ENCODE measurements at regions not wholly inside any gene's neighbourhood (a gene's known extent, or its start where the extent isn't known, plus 50 kb on each side); places are given as distances from the start of the nearest gene placed in this dataset.

DNA sequence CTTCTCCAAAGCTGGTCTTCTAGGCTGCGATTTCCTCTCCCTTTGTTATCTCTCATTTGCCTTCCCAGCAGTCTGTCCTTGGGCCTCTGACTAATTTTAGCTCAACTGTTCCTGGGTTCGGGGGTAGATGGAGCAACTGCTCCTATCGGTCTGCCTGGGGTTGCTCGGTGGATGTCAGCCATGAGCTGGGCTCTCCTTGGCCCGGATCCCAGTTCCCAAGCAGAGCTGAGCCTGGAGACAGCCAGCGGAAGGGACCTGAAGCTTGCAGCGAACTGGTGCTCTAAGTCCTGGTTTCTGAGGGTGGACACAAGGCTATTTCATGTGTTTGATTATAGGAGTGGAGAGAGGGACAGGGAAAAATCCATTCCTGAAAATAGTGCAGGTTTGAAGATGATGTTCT, 423.0 kb downstream of the RPS6KC1 start:
- H3K27ac ChIP-seq (ENCODE audit: low read depth in 2 of 2, low read length in 1 of 2) = no peak overlapping the region
- no peaks in the 10 kb centered on the region for H3K79me2 ChIP-seq (ENCODE audit: insufficient read depth)
- H3K9me3 ChIP-seq = no peaks in the 10 kb centered on the region
- H3F3A ChIP-seq (replicated peaks; ENCODE audit: insufficient read depth) = no peaks in the 10 kb centered on the region
- H3K4me2 ChIP-seq = no peak overlapping the region
- no peaks in the 10 kb centered on the region for H4K20me1 ChIP-seq (ENCODE audit: insufficient read depth)
- no peaks in the 10 kb centered on the region for H3K9me2 ChIP-seq
- no peak overlapping the region for H2AFZ ChIP-seq (ENCODE audit: low read depth)
- H3K4me1 ChIP-seq (ENCODE audit: control insufficient read depth in 1 of 2, insufficient read depth in 2 of 2, low read depth in 1 of 2, low read length in 1 of 2) = peaks cover 0 to 5% of the 10 kb centered on the region in 2 experiments; a peak in 1 of 4 replicates
- no peaks in the 10 kb centered on the region for H3K36me3 ChIP-seq (replicated peaks in 1 of 2; ENCODE audit: control insufficient read depth in 1 of 2, insufficient read depth in 2 of 2, low read length in 1 of 2)
- TF ChIP-seq, protein P1, sequence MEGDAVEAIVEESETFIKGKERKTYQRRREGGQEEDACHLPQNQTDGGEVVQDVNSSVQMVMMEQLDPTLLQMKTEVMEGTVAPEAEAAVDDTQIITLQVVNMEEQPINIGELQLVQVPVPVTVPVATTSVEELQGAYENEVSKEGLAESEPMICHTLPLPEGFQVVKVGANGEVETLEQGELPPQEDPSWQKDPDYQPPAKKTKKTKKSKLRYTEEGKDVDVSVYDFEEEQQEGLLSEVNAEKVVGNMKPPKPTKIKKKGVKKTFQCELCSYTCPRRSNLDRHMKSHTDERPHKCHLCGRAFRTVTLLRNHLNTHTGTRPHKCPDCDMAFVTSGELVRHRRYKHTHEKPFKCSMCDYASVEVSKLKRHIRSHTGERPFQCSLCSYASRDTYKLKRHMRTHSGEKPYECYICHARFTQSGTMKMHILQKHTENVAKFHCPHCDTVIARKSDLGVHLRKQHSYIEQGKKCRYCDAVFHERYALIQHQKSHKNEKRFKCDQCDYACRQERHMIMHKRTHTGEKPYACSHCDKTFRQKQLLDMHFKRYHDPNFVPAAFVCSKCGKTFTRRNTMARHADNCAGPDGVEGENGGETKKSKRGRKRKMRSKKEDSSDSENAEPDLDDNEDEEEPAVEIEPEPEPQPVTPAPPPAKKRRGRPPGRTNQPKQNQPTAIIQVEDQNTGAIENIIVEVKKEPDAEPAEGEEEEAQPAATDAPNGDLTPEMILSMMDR (IDR thresholded peaks at IDR 0.05) = no peak
- TF ChIP-seq TCF12 (IDR thresholded peaks at IDR 0.05) (no peak), FOXM1 (IDR thresholded peaks at IDR 0.05; ENCODE audit: low read depth) (no peak), GABPA (IDR thresholded peaks at IDR 0.05; ENCODE audit: low read depth) (no peak), YY1 (IDR thresholded peaks at IDR 0.05; ENCODE audit: low read depth) (no peak), JUND (IDR thresholded peaks at IDR 0.05) (no peak), SMC3 (IDR thresholded peaks at IDR 0.05; ENCODE audit: low read depth, low read length) (no peak), TAF1 (IDR thresholded peaks at IDR 0.05; ENCODE audit: borderline replicate concordance, low read depth, low read length) (no peak), FOXJ3 (CRISPR knock-in tag; IDR thresholded peaks at IDR 0.05) (no peak), ELF1 (IDR thresholded peaks at IDR 0.05) (no peak), NFIC (IDR thresholded peaks at IDR 0.05; ENCODE audit: borderline replicate concordance) (no peak), RXRA (IDR thresholded peaks at IDR 0.05; ENCODE audit: borderline replicate concordance, low read depth) (no peak), RCOR1 (IDR thresholded peaks at IDR 0.05; ENCODE audit: low read length) (no peak), ZBTB33 (IDR thresholded peaks at IDR 0.05; ENCODE audit: borderline replicate concordance, low read depth) (no peak), MEF2A (IDR thresholded peaks at IDR 0.05; ENCODE audit: borderline replicate concordance, low read depth) (no peak)
- TF ChIP-seq, protein P2, sequence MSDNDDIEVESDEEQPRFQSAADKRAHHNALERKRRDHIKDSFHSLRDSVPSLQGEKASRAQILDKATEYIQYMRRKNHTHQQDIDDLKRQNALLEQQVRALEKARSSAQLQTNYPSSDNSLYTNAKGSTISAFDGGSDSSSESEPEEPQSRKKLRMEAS (IDR thresholded peaks at IDR 0.05; ENCODE audit: low read depth) = no peak
- TF ChIP-seq, protein P3, sequence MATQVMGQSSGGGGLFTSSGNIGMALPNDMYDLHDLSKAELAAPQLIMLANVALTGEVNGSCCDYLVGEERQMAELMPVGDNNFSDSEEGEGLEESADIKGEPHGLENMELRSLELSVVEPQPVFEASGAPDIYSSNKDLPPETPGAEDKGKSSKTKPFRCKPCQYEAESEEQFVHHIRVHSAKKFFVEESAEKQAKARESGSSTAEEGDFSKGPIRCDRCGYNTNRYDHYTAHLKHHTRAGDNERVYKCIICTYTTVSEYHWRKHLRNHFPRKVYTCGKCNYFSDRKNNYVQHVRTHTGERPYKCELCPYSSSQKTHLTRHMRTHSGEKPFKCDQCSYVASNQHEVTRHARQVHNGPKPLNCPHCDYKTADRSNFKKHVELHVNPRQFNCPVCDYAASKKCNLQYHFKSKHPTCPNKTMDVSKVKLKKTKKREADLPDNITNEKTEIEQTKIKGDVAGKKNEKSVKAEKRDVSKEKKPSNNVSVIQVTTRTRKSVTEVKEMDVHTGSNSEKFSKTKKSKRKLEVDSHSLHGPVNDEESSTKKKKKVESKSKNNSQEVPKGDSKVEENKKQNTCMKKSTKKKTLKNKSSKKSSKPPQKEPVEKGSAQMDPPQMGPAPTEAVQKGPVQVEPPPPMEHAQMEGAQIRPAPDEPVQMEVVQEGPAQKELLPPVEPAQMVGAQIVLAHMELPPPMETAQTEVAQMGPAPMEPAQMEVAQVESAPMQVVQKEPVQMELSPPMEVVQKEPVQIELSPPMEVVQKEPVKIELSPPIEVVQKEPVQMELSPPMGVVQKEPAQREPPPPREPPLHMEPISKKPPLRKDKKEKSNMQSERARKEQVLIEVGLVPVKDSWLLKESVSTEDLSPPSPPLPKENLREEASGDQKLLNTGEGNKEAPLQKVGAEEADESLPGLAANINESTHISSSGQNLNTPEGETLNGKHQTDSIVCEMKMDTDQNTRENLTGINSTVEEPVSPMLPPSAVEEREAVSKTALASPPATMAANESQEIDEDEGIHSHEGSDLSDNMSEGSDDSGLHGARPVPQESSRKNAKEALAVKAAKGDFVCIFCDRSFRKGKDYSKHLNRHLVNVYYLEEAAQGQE (IDR thresholded peaks at IDR 0.05; ENCODE audit: low read depth, low read length) = no peak
- DNase-seq = no peak
- POLR2A ChIA-PET = no interaction called here
- no peaks in the 10 kb centered on the region for H3K27me3 ChIP-seq (ENCODE audit: insufficient read depth)
- CTCF ChIA-PET = interaction anchor here (0.9 to 1.0 kb wide), 2 partner anchors 10 to 99 kb away, joined by 3 to 4 read pairs; no protein-coding TSS in a partner anchor
- no peak overlapping the region for H3K4me3 ChIP-seq (ENCODE audit: low read depth in 2 of 2, low read length in 1 of 2)
- H3K9ac ChIP-seq = no peak overlapping the region
- WGBS (ENCODE audit: low lambda C conversion rate) = 16% methylated on average over 7 of the region's 7 CpGs

Measured in SK-N-SH (cell line).